Subcutaneous abdominal adipose tissue (tissue), 5 donors: ENCODE measurements at regions not wholly inside any gene's neighbourhood (a gene's known extent, or its start where the extent isn't known, plus 50 kb on each side); places are given as distances from the start of the nearest gene placed in this dataset.
"Not testable (repeated sequence)": the region's sequence is repeated elsewhere in the genome, so short reads cannot be mapped to it uniquely, and the experiment has no call there.

Source experiments
- H3K27ac ChIP-seq: one replicate; pipeline ENCODE4 v1.7.0; 2013; ENCODE audit warnings: low read depth, mild to moderate bottlenecking, inconsistent platforms, low read length, moderate library complexity
- H3K27me3 ChIP-seq, 5 donors: one replicate each; pipeline ENCODE4 v1.7.0; 2013; ENCODE audit warnings: low read length in 5 of 5, inconsistent platforms in 1 of 5; ENCODE audit not compliant: control insufficient read depth in 5 of 5, insufficient read depth in 4 of 5
- H3K36me3 ChIP-seq, 5 donors: one replicate each; pipeline ENCODE4 v1.7.0; 2013; ENCODE audit warnings: low read length in 5 of 5; ENCODE audit not compliant: control insufficient read depth in 5 of 5, insufficient read depth in 5 of 5
- H3K4me1 ChIP-seq, 5 donors: one replicate each; pipeline ENCODE4 v1.7.0; 2013; ENCODE audit warnings: low read length in 5 of 5, mild to moderate bottlenecking in 3 of 5, moderate library complexity in 1 of 5; ENCODE audit not compliant: control insufficient read depth in 5 of 5, insufficient read depth in 5 of 5
- H3K4me3 ChIP-seq, 5 donors: one replicate each; pipeline ENCODE4 v1.7.0; 2013; ENCODE audit warnings: low read length in 5 of 5, low read depth in 1 of 5
- H3K9ac ChIP-seq, 5 donors: one replicate each; pipeline ENCODE4 v1.7.0; 2013; ENCODE audit warnings: low read length in 5 of 5, mild to moderate bottlenecking in 4 of 5, moderate library complexity in 3 of 5
- H3K9me3 ChIP-seq, 5 donors: one replicate each; pipeline ENCODE4 v1.7.0; 2013; ENCODE audit warnings: low read length in 5 of 5; ENCODE audit not compliant: control insufficient read depth in 5 of 5
- donor health status: healthy.
- donor health status: healthy.
- donor health status: healthy.
- donor health status: healthy.
- donor health status: healthy.

DNA sequence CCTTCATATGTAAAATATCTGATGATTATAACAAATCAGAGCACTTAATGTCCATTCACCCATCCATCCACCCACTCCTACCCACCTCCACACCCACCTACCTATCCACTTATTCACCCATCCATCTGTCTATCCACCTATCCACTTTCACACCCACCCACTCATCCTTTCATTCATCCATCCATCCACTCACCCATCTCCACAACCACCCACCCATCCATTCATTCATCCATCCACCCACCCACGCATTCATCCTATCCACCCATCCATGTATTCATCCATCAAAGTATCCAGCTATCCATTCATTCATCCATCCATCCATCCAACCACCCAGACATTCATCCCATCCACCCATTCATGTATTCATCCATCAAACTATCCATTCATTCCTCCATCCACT is 466.1 kb downstream of the AJAP1 start:
- no peaks in the 10 kb centered on the region for H3K36me3 ChIP-seq
- H3K9ac ChIP-seq, result no peak overlapping the region
- H3K27me3 ChIP-seq, result peaks cover 0 to 3% (median 0%) of the 10 kb centered on the region in 5 donors
- H3K4me3 ChIP-seq, result no peak overlapping the region
- H3K4me1 ChIP-seq, result no peaks in the 10 kb centered on the region
- peaks cover 0 to 2% (median 0%) of the 10 kb centered on the region in 5 donors for H3K9me3 ChIP-seq
- no peak overlapping the region for H3K27ac ChIP-seq

GRCh38 chr1:5119366-5120234 is 465.2 kb downstream of the AJAP1 start:
- no peak overlapping the region for H3K9ac ChIP-seq
- H3K4me3 ChIP-seq, result no peak overlapping the region
- no peak overlapping the region for H3K27ac ChIP-seq
- H3K4me1 ChIP-seq, result no peaks in the 10 kb centered on the region
- peaks cover 0 to 2% (median 0%) of the 10 kb centered on the region in 5 donors for H3K9me3 ChIP-seq
- no peaks in the 10 kb centered on the region for H3K36me3 ChIP-seq
- peaks cover 0 to 3% (median 0%) of the 10 kb centered on the region in 5 donors for H3K27me3 ChIP-seq

DNA sequence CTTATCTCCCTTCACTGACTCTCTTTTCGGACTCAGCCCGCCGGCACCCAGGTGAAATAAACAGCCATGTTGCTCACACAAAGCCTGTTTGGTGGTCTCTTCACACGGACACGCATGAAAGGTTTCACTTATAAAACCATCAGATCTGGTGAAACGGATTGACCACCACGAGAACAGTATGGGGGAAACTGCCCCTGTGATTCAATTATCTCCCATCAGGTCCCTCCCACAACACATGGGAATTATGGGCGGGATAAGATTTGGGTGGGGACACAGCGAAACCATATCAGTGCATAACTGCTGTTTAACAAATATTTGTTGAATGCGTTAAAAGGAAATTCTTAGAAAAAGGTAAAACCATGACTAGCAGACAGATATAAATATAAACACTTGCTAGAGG is 464.4 kb downstream of the AJAP1 start:
- not testable (repeated sequence) for H3K36me3 ChIP-seq, H3K4me1 ChIP-seq, H3K9me3 ChIP-seq, H3K27me3 ChIP-seq, H3K4me3 ChIP-seq, H3K9ac ChIP-seq, H3K27ac ChIP-seq

- H3K36me3 ChIP-seq, H3K9me3 ChIP-seq, H3K9ac ChIP-seq, H3K4me1 ChIP-seq, H3K4me3 ChIP-seq, H3K27me3 ChIP-seq, H3K27ac ChIP-seq: not testable (repeated sequence)
Measured at GRCh38 chr1:5118292-5118691, 463.9 kb downstream of the AJAP1 start.

GRCh38 chr1:5111581-5111980 is 457.2 kb downstream of the AJAP1 start:
- no peak overlapping the region for H3K27ac ChIP-seq
- no peak overlapping the region for H3K9ac ChIP-seq
- no peaks in the 10 kb centered on the region for H3K4me1 ChIP-seq
- H3K27me3 ChIP-seq, result peaks cover 0 to 2% (median 0%) of the 10 kb centered on the region in 5 donors
- no peak overlapping the region for H3K4me3 ChIP-seq
- H3K9me3 ChIP-seq, result no peaks in the 10 kb centered on the region
- no peaks in the 10 kb centered on the region for H3K36me3 ChIP-seq

- no peak overlapping the region for H3K27ac ChIP-seq
- H3K9me3 ChIP-seq, result no peaks in the 10 kb centered on the region
- H3K36me3 ChIP-seq, result no peaks in the 10 kb centered on the region
- H3K27me3 ChIP-seq, result peaks cover 0 to 2% (median 0%) of the 10 kb centered on the region in 5 donors
- no peak overlapping the region for H3K9ac ChIP-seq
- no peaks in the 10 kb centered on the region for H3K4me1 ChIP-seq
- H3K4me3 ChIP-seq, result no peak overlapping the region
Measured at GRCh38 chr1:5110508-5110907, 456.1 kb downstream of the AJAP1 start.

DNA sequence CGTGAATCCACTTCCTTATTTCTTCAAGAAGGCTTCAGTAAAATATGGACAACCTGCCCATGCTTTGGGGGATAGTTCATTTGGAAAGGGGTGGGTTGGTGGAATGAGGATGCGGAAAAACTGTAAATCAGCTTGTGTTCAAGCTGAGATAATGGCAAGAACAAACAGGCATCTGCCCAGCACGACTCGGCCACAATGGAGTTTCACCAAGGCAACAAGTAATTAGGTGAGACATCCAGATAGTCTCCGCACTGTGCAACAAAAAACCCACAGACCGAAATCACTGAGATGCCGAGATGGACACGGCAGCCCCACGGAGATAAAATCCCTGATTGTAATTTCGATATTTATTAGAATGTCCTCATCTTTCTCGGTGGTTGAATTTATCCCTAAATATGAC is 455.2 kb downstream of the AJAP1 start:
- H3K4me3 ChIP-seq, result no peak overlapping the region
- H3K27me3 ChIP-seq, result peaks cover 0 to 2% (median 0%) of the 10 kb centered on the region in 5 donors
- no peaks in the 10 kb centered on the region for H3K9me3 ChIP-seq
- H3K36me3 ChIP-seq, result no peaks in the 10 kb centered on the region
- no peak overlapping the region for H3K27ac ChIP-seq
- no peak overlapping the region for H3K9ac ChIP-seq
- no peaks in the 10 kb centered on the region for H3K4me1 ChIP-seq

GRCh38 chr1:5108740-5109139 is 454.3 kb downstream of the AJAP1 start:
- H3K9ac ChIP-seq, result no peak overlapping the region
- H3K27ac ChIP-seq, result no peak overlapping the region
- no peaks in the 10 kb centered on the region for H3K9me3 ChIP-seq
- no peaks in the 10 kb centered on the region for H3K36me3 ChIP-seq
- peaks cover 0 to 2% (median 0%) of the 10 kb centered on the region in 5 donors for H3K27me3 ChIP-seq
- no peaks in the 10 kb centered on the region for H3K4me1 ChIP-seq
- no peak overlapping the region for H3K4me3 ChIP-seq

- peaks cover 0 to 2% (median 0%) of the 10 kb centered on the region in 5 donors for H3K27me3 ChIP-seq
- H3K36me3 ChIP-seq, result no peaks in the 10 kb centered on the region
- H3K9me3 ChIP-seq, result no peaks in the 10 kb centered on the region
- H3K27ac ChIP-seq, result no peak overlapping the region
- no peak overlapping the region for H3K4me3 ChIP-seq
- no peak overlapping the region for H3K9ac ChIP-seq
- no peaks in the 10 kb centered on the region for H3K4me1 ChIP-seq
Measured at GRCh38 chr1:5105744-5106143, 451.3 kb downstream of the AJAP1 start.

DNA sequence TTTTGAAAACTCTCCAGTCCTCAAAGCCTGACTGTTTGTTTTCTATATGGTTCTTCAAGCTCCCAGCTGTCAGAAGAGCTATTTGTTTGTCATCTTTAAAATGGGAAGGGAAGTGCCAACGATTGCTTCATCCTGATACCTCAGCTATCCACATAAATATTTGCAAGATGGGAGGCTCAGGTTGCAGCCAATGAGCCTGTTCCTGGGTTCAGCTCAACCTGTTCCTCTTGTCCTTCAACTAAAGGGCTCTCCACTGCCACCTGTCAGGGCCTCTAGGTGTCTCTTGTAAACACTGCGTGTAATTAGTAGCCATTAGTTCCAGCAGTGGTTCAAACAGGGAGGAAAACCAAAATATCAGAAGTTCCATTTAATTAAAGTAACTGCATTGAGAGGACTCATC is 445.1 kb downstream of the AJAP1 start:
- H3K27ac ChIP-seq, result no peak overlapping the region
- H3K9me3 ChIP-seq, result peaks cover 0 to 2% (median 0%) of the 10 kb centered on the region in 5 donors
- no peak overlapping the region for H3K9ac ChIP-seq

More for the DNA sequence above, 445.1 kb downstream of the AJAP1 start:
- H3K4me1 ChIP-seq, result no peaks in the 10 kb centered on the region
- H3K36me3 ChIP-seq, result no peaks in the 10 kb centered on the region
- H3K4me3 ChIP-seq, result no peak overlapping the region
- peaks cover 0 to 2% (median 0%) of the 10 kb centered on the region in 5 donors for H3K27me3 ChIP-seq
